T-helper 2 cell treated with Interferon-gamma antibody and Interleukin-4, amounts not matched to agents 100 ng/mL and 5 ng/mL, for 36 hours (primary cell): ENCODE measurements at regions not wholly inside any gene's neighbourhood (a gene's known extent, or its start where the extent isn't known, plus 50 kb on each side); places are given as distances from the start of the nearest gene placed in this dataset.

Experiments
- intact Hi-C: fragments of 100-400 bp; cut with micrococcal nuclease; formaldehyde crosslinking; loops from one replicate; pipeline ENCODE4 v1.15.1; 2023

- intact Hi-C loops = no loop called here
These were observed 97.1 kb upstream of the PRR20G start for GRCh38 chr3:127384717-127385539.

GRCh38 chr3:127383656-127384179 lies 95.9 kb upstream of the PRR20G start:
- intact Hi-C loops = no loop called here

GRCh38 chr3:127377801-127378655 lies 90.2 kb upstream of the PRR20G start:
- intact Hi-C loops = no loop called here

- intact Hi-C loops = no loop called here
These were observed 87.5 kb upstream of the PRR20G start for GRCh38 chr3:127375151-127375930.

- intact Hi-C loops = loop anchor here (5.0 kb wide), 1 partner anchor 168 kb away; no protein-coding TSS in a partner anchor
These were observed 86.5 kb upstream of the PRR20G start for GRCh38 chr3:127374086-127375010.

GRCh38 chr3:127373441-127374085 lies 85.7 kb upstream of the PRR20G start:
- intact Hi-C loops = loop anchor here (5.0 kb wide), 1 partner anchor 169 kb away; no protein-coding TSS in a partner anchor

- intact Hi-C loops = loop anchor here (5.0 kb wide), 1 partner anchor 170 kb away; no protein-coding TSS in a partner anchor
These were observed 84.0 kb upstream of the PRR20G start for GRCh38 chr3:127371846-127372245.

- intact Hi-C loops = loop anchor here (5.0 kb wide), 1 partner anchor 171 kb away; no protein-coding TSS in a partner anchor
These were observed 83.5 kb upstream of the PRR20G start for GRCh38 chr3:127371334-127371733.

- intact Hi-C loops = loop anchor here (5.0 kb wide), 1 partner anchor 171 kb away; no protein-coding TSS in a partner anchor
These were observed 83.1 kb upstream of the PRR20G start for GRCh38 chr3:127370906-127371305.

GRCh38 chr3:127369356-127369935 lies 81.6 kb upstream of the PRR20G start:
- intact Hi-C loops = no loop called here

- intact Hi-C loops = no loop called here
These were observed 80.6 kb upstream of the PRR20G start for GRCh38 chr3:127368186-127369032.

- intact Hi-C loops = no loop called here
These were observed 79.7 kb upstream of the PRR20G start for GRCh38 chr3:127367593-127367992.

GRCh38 chr3:127366383-127366782 lies 78.5 kb upstream of the PRR20G start:
- intact Hi-C loops = no loop called here

- intact Hi-C loops = no loop called here
These were observed 77.4 kb upstream of the PRR20G start for GRCh38 chr3:127365163-127365798.

- intact Hi-C loops = no loop called here
These were observed 76.0 kb upstream of the PRR20G start for GRCh38 chr3:127363891-127364290.

- intact Hi-C loops = no loop called here
These were observed 75.3 kb upstream of the PRR20G start for GRCh38 chr3:127363171-127363570.

- intact Hi-C loops = no loop called here
These were observed 72.8 kb upstream of the PRR20G start for GRCh38 chr3:127360647-127361046.

GRCh38 chr3:127358641-127359040 lies 70.8 kb upstream of the PRR20G start:
- intact Hi-C loops = no loop called here
